Calu3 (cell line): ENCODE measurements at regions not wholly inside any gene's neighbourhood (a gene's known extent, or its start where the extent isn't known, plus 50 kb on each side); places are given as distances from the start of the nearest gene placed in this dataset.

Experiments used
- BruUV-seq: library from RNA; stranded (reverse); fragments of 400-500 nt; replicated peaks from 2 replicates; lab custom pipeline; 2021; lab: Mats Ljungman, UMichigan
- CTCF ChIA-PET: fragments of 300-600 bp; sonication (Branson Sonifier 250); formaldehyde crosslinking; loops from one replicate; lab custom pipeline; 2022; ENCODE audit warnings: antibody characterized with exemption; lab: Charles Lee
- DNase-seq: peaks from one replicate; pipeline ENCODE4 v3.0.0; 2022
- H3K27ac Mint-ChIP-seq: one replicate; pipeline ENCODE4 v1.8.0; 2022; ENCODE audit warnings: mixed read lengths; ENCODE audit not compliant: unreplicated experiment
- H3K27me3 Mint-ChIP-seq: one replicate; pipeline ENCODE4 v1.8.0; 2022; ENCODE audit warnings: mixed read lengths; ENCODE audit not compliant: unreplicated experiment
- H3K36me3 Mint-ChIP-seq: one replicate; pipeline ENCODE4 v1.8.0; 2022; ENCODE audit warnings: mild to moderate bottlenecking, moderate library complexity, mixed read lengths; ENCODE audit not compliant: insufficient read depth, unreplicated experiment
- H3K4me1 Mint-ChIP-seq: one replicate; pipeline ENCODE4 v1.8.0; 2022; ENCODE audit warnings: mild to moderate bottlenecking, low read depth, mixed read lengths; ENCODE audit not compliant: unreplicated experiment
- H3K4me3 Mint-ChIP-seq: one replicate; pipeline ENCODE4 v1.8.0; 2022; ENCODE audit warnings: mild to moderate bottlenecking, low read depth, moderate library complexity, mixed read lengths; ENCODE audit not compliant: unreplicated experiment
- H3K9me3 Mint-ChIP-seq: one replicate; pipeline ENCODE4 v1.8.0; 2022; ENCODE audit warnings: low read depth, mixed read lengths; ENCODE audit not compliant: unreplicated experiment
- intact Hi-C: fragments of 100-400 bp; cut with micrococcal nuclease; formaldehyde crosslinking; loops from one replicate; pipeline ENCODE4 v1.10.0; 2022; ENCODE audit not compliant: unreplicated experiment
- TF ChIP-seq, protein P1 (sequence below): fragments of 200-600 bp; IDR thresholded peaks from one replicate; pipeline ENCODE4 v1.8.0; 2022; ENCODE audit warnings: antibody characterized with exemption; ENCODE audit not compliant: unreplicated experiment

GRCh38 chr16:73125850-73126524 lies 78.1 kb upstream of the ZFHX3 start:
- H3K27ac Mint-ChIP-seq: no peak overlapping the region
- H3K4me3 Mint-ChIP-seq: no peak overlapping the region
- H3K27me3 Mint-ChIP-seq: peaks cover 60% of the 10 kb centered on the region
- BruUV-seq: no TSS peak
- H3K36me3 Mint-ChIP-seq: no peaks in the 10 kb centered on the region
- peak; percentile 11 for DNase-seq
- no peaks in the 10 kb centered on the region for H3K9me3 Mint-ChIP-seq
- CTCF ChIA-PET: no interaction called here
- H3K4me1 Mint-ChIP-seq: peaks cover 22% of the 10 kb centered on the region
- intact Hi-C loops: no loop called here
- TF ChIP-seq, protein P1, sequence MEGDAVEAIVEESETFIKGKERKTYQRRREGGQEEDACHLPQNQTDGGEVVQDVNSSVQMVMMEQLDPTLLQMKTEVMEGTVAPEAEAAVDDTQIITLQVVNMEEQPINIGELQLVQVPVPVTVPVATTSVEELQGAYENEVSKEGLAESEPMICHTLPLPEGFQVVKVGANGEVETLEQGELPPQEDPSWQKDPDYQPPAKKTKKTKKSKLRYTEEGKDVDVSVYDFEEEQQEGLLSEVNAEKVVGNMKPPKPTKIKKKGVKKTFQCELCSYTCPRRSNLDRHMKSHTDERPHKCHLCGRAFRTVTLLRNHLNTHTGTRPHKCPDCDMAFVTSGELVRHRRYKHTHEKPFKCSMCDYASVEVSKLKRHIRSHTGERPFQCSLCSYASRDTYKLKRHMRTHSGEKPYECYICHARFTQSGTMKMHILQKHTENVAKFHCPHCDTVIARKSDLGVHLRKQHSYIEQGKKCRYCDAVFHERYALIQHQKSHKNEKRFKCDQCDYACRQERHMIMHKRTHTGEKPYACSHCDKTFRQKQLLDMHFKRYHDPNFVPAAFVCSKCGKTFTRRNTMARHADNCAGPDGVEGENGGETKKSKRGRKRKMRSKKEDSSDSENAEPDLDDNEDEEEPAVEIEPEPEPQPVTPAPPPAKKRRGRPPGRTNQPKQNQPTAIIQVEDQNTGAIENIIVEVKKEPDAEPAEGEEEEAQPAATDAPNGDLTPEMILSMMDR: no peak

DNA sequence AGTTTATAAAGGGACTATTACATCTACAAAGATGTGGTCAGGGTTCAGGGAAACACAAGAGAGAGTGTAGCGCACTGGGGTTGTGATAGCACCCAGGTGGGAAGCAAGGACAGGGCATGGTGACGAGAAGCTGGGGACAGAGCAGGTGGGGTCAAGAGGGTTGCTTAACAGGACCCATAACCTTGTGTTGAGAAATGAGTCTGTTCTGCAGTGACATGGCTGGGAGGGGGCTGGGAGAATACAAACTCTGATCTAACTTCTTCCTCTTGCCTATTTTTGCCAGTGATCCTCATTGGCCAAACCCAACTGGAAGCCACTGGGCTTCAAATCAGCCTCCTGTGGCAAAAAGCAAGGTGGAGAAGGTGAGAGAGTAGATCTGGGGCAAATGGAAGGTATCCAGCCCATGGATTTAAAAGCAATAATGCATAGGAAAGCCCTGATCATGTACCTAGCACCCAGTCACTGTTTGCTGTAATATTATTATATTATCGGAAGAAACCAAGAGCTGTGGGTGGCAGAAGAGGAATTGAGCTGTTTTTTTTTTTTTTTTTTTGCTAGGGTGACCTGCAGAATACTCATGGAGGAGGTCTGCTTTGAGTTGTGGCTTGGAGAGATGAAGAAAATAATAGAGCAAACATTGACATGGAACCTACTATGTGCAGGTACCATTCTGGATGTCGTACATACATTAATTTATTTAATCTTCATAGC lies 76.9 kb upstream of the ZFHX3 start:
- Mint-ChIP-seq H3K27me3 (peaks cover 57% of the 10 kb centered on the region), H3K27ac (no peak overlapping the region), H3K4me3 (no peak overlapping the region), H3K9me3 (no peaks in the 10 kb centered on the region), H3K36me3 (no peaks in the 10 kb centered on the region), H3K4me1 (peaks cover 22% of the 10 kb centered on the region)
- CTCF ChIA-PET: interaction anchor here (0.7 kb wide), 1 partner anchor 9 kb away, joined by 4 read pairs; no protein-coding TSS in a partner anchor
- TF ChIP-seq, protein P1: no peak
- intact Hi-C loops: no loop called here
- no peak for DNase-seq
- BruUV-seq: no TSS peak

DNA sequence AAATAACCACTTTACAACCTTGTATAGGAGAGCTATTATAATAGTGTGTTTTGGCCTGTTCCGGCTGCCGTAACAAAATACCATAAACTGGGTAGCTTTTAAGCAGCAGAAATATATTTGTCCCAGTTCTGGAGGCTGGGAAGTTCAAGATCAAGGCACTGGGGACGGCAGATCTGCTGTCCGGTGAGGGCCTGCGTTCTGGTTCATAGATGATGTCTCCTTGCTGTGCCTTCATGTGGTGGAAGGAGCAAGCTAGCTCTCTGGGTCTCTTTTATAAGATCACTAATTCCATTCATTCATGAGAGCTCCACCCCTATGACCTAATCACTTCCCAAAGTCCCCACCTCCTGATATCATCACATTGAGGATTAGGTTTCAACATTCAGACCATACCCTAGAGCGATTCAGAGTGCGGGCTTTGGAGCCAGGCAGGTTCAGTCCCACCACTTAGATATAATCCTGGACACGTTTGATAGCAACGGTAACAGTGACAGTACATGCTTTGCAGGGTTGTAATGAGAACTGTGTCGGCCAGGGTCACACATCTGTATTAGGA lies 76.2 kb upstream of the ZFHX3 start:
- CTCF ChIA-PET: no interaction called here
- Mint-ChIP-seq H3K27ac (no peak overlapping the region), H3K4me1 (peaks cover 22% of the 10 kb centered on the region), H3K9me3 (no peaks in the 10 kb centered on the region), H3K36me3 (no peaks in the 10 kb centered on the region), H3K4me3 (no peak overlapping the region), H3K27me3 (peaks cover 54% of the 10 kb centered on the region)
- TF ChIP-seq, protein P1: no peak
- no TSS peak for BruUV-seq
- DNase-seq: no peak
- intact Hi-C loops: no loop called here

- Mint-ChIP-seq H3K36me3 (no peaks in the 10 kb centered on the region), H3K27ac (no peak overlapping the region), H3K9me3 (no peaks in the 10 kb centered on the region), H3K4me1 (peaks cover 22% of the 10 kb centered on the region), H3K4me3 (no peak overlapping the region), H3K27me3 (peaks cover 40% of the 10 kb centered on the region)
- TF ChIP-seq, protein P1: no peak
- no peak for DNase-seq
- intact Hi-C loops: no loop called here
- CTCF ChIA-PET: interaction anchor here (0.6 kb wide), 1 partner anchor 76 kb away, joined by 7 read pairs; no protein-coding TSS in a partner anchor
- no TSS peak for BruUV-seq
Measured at GRCh38 chr16:73122604-73123391, 74.9 kb upstream of the ZFHX3 start.
